Lower leg skin (tissue), 4 donors: ENCODE measurements at regions not wholly inside any gene's neighbourhood (a gene's known extent, or its start where the extent isn't known, plus 50 kb on each side); places are given as distances from the start of the nearest gene placed in this dataset.

Experiments used
- DNase-seq, 2 donors: peaks; one replicate each; pipeline ENCODE4 v3.0.0-alpha.2; 2019; ENCODE audit warnings: low spot score in 2 of 2
- H3K4me3 ChIP-seq: fragments of 200-600 bp; sonication (generic); 2 replicates; pipeline ENCODE4 v1.5.1; 2017; ENCODE audit warnings: mild to moderate bottlenecking, low read depth; ENCODE audit not compliant: poor library complexity, severe bottlenecking
- CTCF ChIP-seq, 3 donors: fragments of 450-650 bp; IDR thresholded peaks; one replicate each; pipeline ENCODE4 v1.5.1; 2016; ENCODE audit warnings: antibody characterized with exemption in 3 of 3, mild to moderate bottlenecking in 3 of 3, moderate library complexity in 2 of 3
- POLR2A ChIP-seq, 2 donors: fragments of 450-650 bp; IDR thresholded peaks; one replicate each; pipeline ENCODE4 v1.6.1; 2016 to 2017; ENCODE audit warnings: antibody characterized with exemption in 2 of 2, mild to moderate bottlenecking in 1 of 2, moderate library complexity in 1 of 2
- WGBS, 2 donors: methylation state at CpG; one replicate each; pipeline ENCODE4 v1.1.5; 2018; 5-methylcytosine and 5-hydroxymethylcytosine counted together
- intact Hi-C: fragments of 100-400 bp; cut with DNase I; formaldehyde crosslinking; loops from one replicate; pipeline ENCODE4 v1.15.0; 2023; ENCODE audit warnings: low total_unique reads

- WGBS, 2 donors = 43 to 80% methylated on average over 1 of the region's 1 CpG
- TF ChIP-seq POLR2A (IDR thresholded peaks at IDR 0.05) (no peak), CTCF (IDR thresholded peaks at IDR 0.05) (no peak)
- DNase-seq = no peak
- intact Hi-C loops = no loop called here
- H3K4me3 ChIP-seq = no peak overlapping the region
These were observed 307.8 kb upstream of the CELF4 start for GRCh38 chr18:37873416-37873815.

- DNase-seq = no peak
- TF ChIP-seq POLR2A (IDR thresholded peaks at IDR 0.05) (no peak), CTCF (IDR thresholded peaks at IDR 0.05) (no peak)
- intact Hi-C loops = no loop called here
- WGBS, 2 donors = 61 to 62% methylated on average over 2 of the region's 2 CpGs
- no peak overlapping the region for H3K4me3 ChIP-seq
These were observed 307.0 kb upstream of the CELF4 start for GRCh38 chr18:37872562-37872961.

- TF ChIP-seq CTCF (IDR thresholded peaks at IDR 0.05) (no peak), POLR2A (IDR thresholded peaks at IDR 0.05) (no peak)
- WGBS, 2 donors = 18 to 27% methylated on average over 1 of the region's 1 CpG
- DNase-seq = no peak
- intact Hi-C loops = no loop called here
- H3K4me3 ChIP-seq = no peak overlapping the region
These were observed 306.0 kb upstream of the CELF4 start for GRCh38 chr18:37871561-37871960.

- 68 to 71% methylated on average over 2 of the region's 2 CpGs for WGBS, 2 donors
- no peak overlapping the region for H3K4me3 ChIP-seq
- intact Hi-C loops = no loop called here
- TF ChIP-seq CTCF (IDR thresholded peaks at IDR 0.05) = no peak
- TF ChIP-seq POLR2A (IDR thresholded peaks at IDR 0.05) = no peak
- no peak for DNase-seq
These were observed 303.5 kb upstream of the CELF4 start for GRCh38 chr18:37869051-37869450.

- WGBS, 2 donors = 77 to 88% methylated on average over 1 of the region's 1 CpG
- intact Hi-C loops = no loop called here
- no peak overlapping the region for H3K4me3 ChIP-seq
- no peak for DNase-seq
- TF ChIP-seq CTCF (IDR thresholded peaks at IDR 0.05) = no peak
- no peak for TF ChIP-seq POLR2A (IDR thresholded peaks at IDR 0.05)
These were observed 298.5 kb upstream of the CELF4 start for GRCh38 chr18:37864122-37864521.

GRCh38 chr18:37861981-37862380, 296.4 kb upstream of the CELF4 start:
- 64 to 65% methylated on average over 2 of the region's 2 CpGs for WGBS, 2 donors
- DNase-seq = no peak
- H3K4me3 ChIP-seq = no peak overlapping the region
- intact Hi-C loops = no loop called here
- no peak for TF ChIP-seq CTCF (IDR thresholded peaks at IDR 0.05)
- TF ChIP-seq POLR2A (IDR thresholded peaks at IDR 0.05) = no peak
